OCI-LY1 (cell line): ENCODE measurements at regions not wholly inside any gene's neighbourhood (a gene's known extent, or its start where the extent isn't known, plus 50 kb on each side); places are given as distances from the start of the nearest gene placed in this dataset.

ENCODE experiments used
- EZH2 ChIP-seq: fragments of 200-600 bp; sonication (generic), shearing (Covaris generic); IDR thresholded peaks from 2 replicates; pipeline ENCODE4 v1.8.0; 2017; ENCODE audit warnings: borderline replicate concordance, mixed run types, mild to moderate bottlenecking, antibody characterized with exemption, low read length, moderate library complexity, mixed read lengths
- TF ChIP-seq, protein P1 (sequence below): fragments of 200-600 bp; sonication (generic), shearing (Covaris generic); IDR thresholded peaks from 2 replicates; pipeline ENCODE4 v1.5.1; 2017; ENCODE audit warnings: mild to moderate bottlenecking, antibody characterized with exemption, low read length, moderate library complexity, mixed read lengths

DNA sequence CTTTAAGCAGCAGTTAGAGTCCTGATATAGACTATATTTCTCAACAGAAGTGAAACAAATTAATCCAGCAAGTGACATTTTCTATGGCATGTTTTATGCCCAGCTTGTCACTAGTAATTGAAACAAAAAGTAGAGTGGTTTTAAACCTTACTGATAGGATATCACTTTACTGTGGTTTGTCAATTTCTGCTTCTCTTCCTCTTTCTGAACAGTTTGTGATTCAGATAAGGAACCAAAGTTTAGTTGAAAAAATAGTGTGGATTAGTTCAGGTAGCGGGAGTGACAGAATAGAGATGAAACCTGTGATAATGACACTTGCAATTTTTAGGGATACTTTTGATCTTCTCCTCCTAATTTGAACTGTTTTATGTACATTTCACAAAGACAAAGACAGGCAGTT, 485.7 kb upstream of the EDIL3 start:
- TF ChIP-seq, protein P1, sequence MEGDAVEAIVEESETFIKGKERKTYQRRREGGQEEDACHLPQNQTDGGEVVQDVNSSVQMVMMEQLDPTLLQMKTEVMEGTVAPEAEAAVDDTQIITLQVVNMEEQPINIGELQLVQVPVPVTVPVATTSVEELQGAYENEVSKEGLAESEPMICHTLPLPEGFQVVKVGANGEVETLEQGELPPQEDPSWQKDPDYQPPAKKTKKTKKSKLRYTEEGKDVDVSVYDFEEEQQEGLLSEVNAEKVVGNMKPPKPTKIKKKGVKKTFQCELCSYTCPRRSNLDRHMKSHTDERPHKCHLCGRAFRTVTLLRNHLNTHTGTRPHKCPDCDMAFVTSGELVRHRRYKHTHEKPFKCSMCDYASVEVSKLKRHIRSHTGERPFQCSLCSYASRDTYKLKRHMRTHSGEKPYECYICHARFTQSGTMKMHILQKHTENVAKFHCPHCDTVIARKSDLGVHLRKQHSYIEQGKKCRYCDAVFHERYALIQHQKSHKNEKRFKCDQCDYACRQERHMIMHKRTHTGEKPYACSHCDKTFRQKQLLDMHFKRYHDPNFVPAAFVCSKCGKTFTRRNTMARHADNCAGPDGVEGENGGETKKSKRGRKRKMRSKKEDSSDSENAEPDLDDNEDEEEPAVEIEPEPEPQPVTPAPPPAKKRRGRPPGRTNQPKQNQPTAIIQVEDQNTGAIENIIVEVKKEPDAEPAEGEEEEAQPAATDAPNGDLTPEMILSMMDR = no peak
- no peak for TF ChIP-seq EZH2
